Left lung (tissue), 4 donors: ENCODE measurements at regions not wholly inside any gene's neighbourhood (a gene's known extent, or its start where the extent isn't known, plus 50 kb on each side); places are given as distances from the start of the nearest gene placed in this dataset.

ENCODE experiments used
- ATAC-seq: fragments of 200-7000 bp; cut with Tn5 transposase; one replicate; pipeline ENCODE4 v1.9.1; 2020; ENCODE audit warnings: moderate library complexity
- DNase-seq, 4 donors: peaks; one replicate each; pipeline ENCODE4 v3.0.0-alpha.2; 2013 to 2020
- H3K27ac ChIP-seq, 2 donors: fragments of 200-600 bp; sonication (generic) in 1 of 2; one replicate each; pipeline versions ENCODE4 v1.5.0 to v1.8.0; 2020 to 2021
- H3K27me3 ChIP-seq, 2 donors: fragments of 200-600 bp; sonication (generic) in 1 of 2; one replicate each; pipeline versions ENCODE4 v1.5.0 to v1.8.0; 2020 to 2021
- H3K36me3 ChIP-seq, 2 donors: fragments of 200-600 bp; sonication (generic) in 1 of 2; one replicate each; pipeline versions ENCODE4 v1.5.0 to v1.8.0; 2020 to 2021
- H3K4me1 ChIP-seq, 2 donors: fragments of 200-600 bp; one replicate each; pipeline ENCODE4 v1.8.0; 2021
- H3K4me3 ChIP-seq, 2 donors: fragments of 200-600 bp; sonication (generic) in 1 of 2; one replicate each; pipeline versions ENCODE4 v1.5.0 to v1.8.0; 2020 to 2021; ENCODE audit warnings: mild to moderate bottlenecking in 1 of 2
- H3K9me3 ChIP-seq, 2 donors: fragments of 200-600 bp; sonication (generic) in 1 of 2; one replicate each; pipeline versions ENCODE4 v1.5.0 to v1.8.0; 2020 to 2021
- CTCF ChIP-seq, 2 donors: fragments of 200-600 bp; sonication (generic) in 1 of 2; IDR thresholded peaks; one replicate each; pipeline versions ENCODE4 v1.5.0 to v1.8.0; 2021; ENCODE audit warnings: antibody characterized with exemption in 2 of 2
- intact Hi-C, 2 donors: fragments of 100-400 bp; cut with DNase I; formaldehyde crosslinking; loops; one replicate each; pipeline versions ENCODE4 v1.11.2 to v1.14.2; 2022
- donor health status: DM: no; HTN: yes; CAD: no.
- donor health status: DM: no; HTN: no; CAD: no.

- H3K9me3 ChIP-seq: no peaks in the 10 kb centered on the region
- no peak for DNase-seq
- ATAC-seq: no peak
- intact Hi-C loops: no loop called here
- TF ChIP-seq CTCF (IDR thresholded peaks at IDR 0.05): no peak
- no peaks in the 10 kb centered on the region for H3K27me3 ChIP-seq
- no peak overlapping the region for H3K4me3 ChIP-seq
- no peaks in the 10 kb centered on the region for H3K36me3 ChIP-seq
- H3K27ac ChIP-seq: no peak overlapping the region
- no peaks in the 10 kb centered on the region for H3K4me1 ChIP-seq
Measured at GRCh38 chr18:73880387-73880786, 267.2 kb downstream of the FBXO15 start.

- H3K4me3 ChIP-seq: no peak overlapping the region
- H3K9me3 ChIP-seq: no peaks in the 10 kb centered on the region
- no peaks in the 10 kb centered on the region for H3K27me3 ChIP-seq
- DNase-seq (no peak), ATAC-seq (no peak)
- H3K36me3 ChIP-seq: no peaks in the 10 kb centered on the region
- intact Hi-C loops: no loop called here
- no peak overlapping the region for H3K27ac ChIP-seq
- H3K4me1 ChIP-seq: no peaks in the 10 kb centered on the region
- TF ChIP-seq CTCF (IDR thresholded peaks at IDR 0.05): no peak
Measured at GRCh38 chr18:73879766-73880165, 267.9 kb downstream of the FBXO15 start.

- H3K36me3 ChIP-seq: no peaks in the 10 kb centered on the region
- H3K27ac ChIP-seq: no peak overlapping the region
- H3K9me3 ChIP-seq: no peaks in the 10 kb centered on the region
- no peak for DNase-seq
- TF ChIP-seq CTCF (IDR thresholded peaks at IDR 0.05): no peak
- no peak overlapping the region for H3K4me3 ChIP-seq
- H3K4me1 ChIP-seq: no peaks in the 10 kb centered on the region
- intact Hi-C loops: no loop called here
- no peaks in the 10 kb centered on the region for H3K27me3 ChIP-seq
- ATAC-seq: no peak
Measured at GRCh38 chr18:73879328-73879727, 268.3 kb downstream of the FBXO15 start.

- no peaks in the 10 kb centered on the region for H3K4me1 ChIP-seq
- intact Hi-C loops: no loop called here
- no peak overlapping the region for H3K4me3 ChIP-seq
- ATAC-seq (no peak), DNase-seq (no peak)
- no peaks in the 10 kb centered on the region for H3K27me3 ChIP-seq
- no peaks in the 10 kb centered on the region for H3K9me3 ChIP-seq
- H3K36me3 ChIP-seq: no peaks in the 10 kb centered on the region
- H3K27ac ChIP-seq: no peak overlapping the region
- no peak for TF ChIP-seq CTCF (IDR thresholded peaks at IDR 0.05)
Measured at GRCh38 chr18:73869182-73869581, 278.5 kb downstream of the FBXO15 start.

GRCh38 chr18:73861771-73862170 is 285.9 kb downstream of the FBXO15 start:
- intact Hi-C loops: no loop called here
- Histone ChIP-seq H3K9me3 (no peaks in the 10 kb centered on the region), H3K4me3 (no peak overlapping the region), H3K27me3 (no peaks in the 10 kb centered on the region), H3K27ac (no peak overlapping the region), H3K36me3 (no peaks in the 10 kb centered on the region), H3K4me1 (no peaks in the 10 kb centered on the region)
- ATAC-seq: no peak
- TF ChIP-seq CTCF (IDR thresholded peaks at IDR 0.05): no peak
- DNase-seq: no peak
